ENCODE measurements at regions not wholly inside any gene's neighbourhood (a gene's known extent, or its start where the extent isn't known, plus 50 kb on each side); places are given as distances from the start of the nearest gene placed in this dataset.
"Not testable (repeated sequence)": the region's sequence is repeated elsewhere in the genome, so short reads cannot be mapped to it uniquely, and the experiment has no call there.

DNA sequence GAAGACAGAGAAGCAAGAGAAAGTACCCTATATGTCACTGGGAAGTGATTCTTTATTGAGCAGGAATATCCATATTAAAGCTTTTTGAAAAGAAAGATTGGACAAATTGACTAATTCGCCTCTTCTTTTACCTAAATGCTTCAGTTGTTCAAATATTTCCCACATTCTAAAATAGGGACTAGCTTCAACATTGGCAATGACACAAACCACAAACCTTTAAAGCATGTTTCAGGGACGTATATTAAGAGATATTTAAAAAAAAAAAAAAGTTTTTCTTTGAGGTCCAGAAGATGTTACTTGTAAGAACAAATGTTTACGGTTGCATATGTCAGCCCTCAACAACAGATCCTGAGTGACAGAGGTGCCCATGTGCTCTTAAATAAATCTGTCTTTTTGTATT, 235.0 kb upstream of the NFIA start:
- Histone ChIP-seq H2BK120ac (ENCODE audit: low read depth, low read length, poor library complexity, severe bottlenecking) (no peak overlapping the region), H3K4me1 (ENCODE audit: insufficient read depth, low read length) (peaks cover 7% of the 10 kb centered on the region), H3K79me1 (ENCODE audit: insufficient read depth, low read depth, low read length, poor library complexity, severe bottlenecking) (no peaks in the 10 kb centered on the region), H4K20me1 (ENCODE audit: control insufficient read depth, insufficient read depth, insufficient read length) (no peaks in the 10 kb centered on the region), H3K9me3 (ENCODE audit: control insufficient read depth, low read depth, low read length) (no peaks in the 10 kb centered on the region), H3K4me2 (ENCODE audit: insufficient read depth, insufficient read length, low read length) (no peak overlapping the region), H3K23me2 (ENCODE audit: insufficient read length, low read depth, low read length, poor library complexity, severe bottlenecking) (no peaks in the 10 kb centered on the region), H3K27ac (ENCODE audit: insufficient read length, low read depth, low read length) (no peak overlapping the region), H3K9ac (ENCODE audit: extremely low read depth, insufficient read length, low read length) (no peak overlapping the region), H3K4ac (ENCODE audit: low read depth, low read length) (no peak overlapping the region), H3K79me2 (ENCODE audit: insufficient read depth, low read length) (no peaks in the 10 kb centered on the region), H2BK20ac (ENCODE audit: low read depth, low read length, poor library complexity, severe bottlenecking) (no peak overlapping the region), H4K8ac (replicated peaks; ENCODE audit: insufficient read length, low read depth, low read length) (no peak overlapping the region), H2AFZ (ENCODE audit: low read length) (no peak overlapping the region), H3T11ph (ENCODE audit: low read length) (no peak overlapping the region), H2BK12ac (ENCODE audit: insufficient read length, low read depth, low read length) (no peak overlapping the region), H3K18ac (ENCODE audit: insufficient read length, low read depth, low read length) (no peak overlapping the region), H4K91ac (ENCODE audit: insufficient read length, low read depth, low read length) (no peak overlapping the region), H3K56ac (ENCODE audit: insufficient read length, low read depth, low read length) (no peak overlapping the region), H2AK5ac (ENCODE audit: insufficient read length, low read length) (no peak overlapping the region), H2BK15ac (ENCODE audit: low read depth, low read length) (no peak overlapping the region), H2BK5ac (ENCODE audit: insufficient read length, low read length) (no peak overlapping the region), H3K14ac (ENCODE audit: insufficient read depth, low read length) (no peak overlapping the region), H3K23ac (ENCODE audit: insufficient read length, low read depth, low read length) (no peak overlapping the region), H4K5ac (ENCODE audit: insufficient read length, low read depth, low read length) (no peak overlapping the region), H3K27me3 (ENCODE audit: insufficient read depth, low read length) (no peaks in the 10 kb centered on the region)
- Mint-ChIP-seq H3K36me3 (ENCODE audit: insufficient read depth in 1 of 3, low read depth in 3 of 3) (peaks cover 26 to 33% (median 27%) of the 10 kb centered on the region in 3 experiments), H3K27me3 (ENCODE audit: low read depth) (peaks cover 3% of the 10 kb centered on the region; the same call in 1 of the 2 replicates), H3K27ac (no peak overlapping the region), H3K9me3 (peaks cover 32 to 34% of the 10 kb centered on the region in 2 experiments), H3K4me1 (peaks cover 21 to 22% of the 10 kb centered on the region in 2 experiments), H3K4me3 (no peak overlapping the region)
- no CpG with 5 or more reads among the region's 3 CpGs for WGBS (ENCODE audit: extremely low coverage, insufficient read length, low lambda C conversion rate)
- DNase-seq = no peak
- TF ChIP-seq, protein P1, sequence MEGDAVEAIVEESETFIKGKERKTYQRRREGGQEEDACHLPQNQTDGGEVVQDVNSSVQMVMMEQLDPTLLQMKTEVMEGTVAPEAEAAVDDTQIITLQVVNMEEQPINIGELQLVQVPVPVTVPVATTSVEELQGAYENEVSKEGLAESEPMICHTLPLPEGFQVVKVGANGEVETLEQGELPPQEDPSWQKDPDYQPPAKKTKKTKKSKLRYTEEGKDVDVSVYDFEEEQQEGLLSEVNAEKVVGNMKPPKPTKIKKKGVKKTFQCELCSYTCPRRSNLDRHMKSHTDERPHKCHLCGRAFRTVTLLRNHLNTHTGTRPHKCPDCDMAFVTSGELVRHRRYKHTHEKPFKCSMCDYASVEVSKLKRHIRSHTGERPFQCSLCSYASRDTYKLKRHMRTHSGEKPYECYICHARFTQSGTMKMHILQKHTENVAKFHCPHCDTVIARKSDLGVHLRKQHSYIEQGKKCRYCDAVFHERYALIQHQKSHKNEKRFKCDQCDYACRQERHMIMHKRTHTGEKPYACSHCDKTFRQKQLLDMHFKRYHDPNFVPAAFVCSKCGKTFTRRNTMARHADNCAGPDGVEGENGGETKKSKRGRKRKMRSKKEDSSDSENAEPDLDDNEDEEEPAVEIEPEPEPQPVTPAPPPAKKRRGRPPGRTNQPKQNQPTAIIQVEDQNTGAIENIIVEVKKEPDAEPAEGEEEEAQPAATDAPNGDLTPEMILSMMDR (conservative IDR thresholded peaks at IDR 0.05) = no peak

DNA sequence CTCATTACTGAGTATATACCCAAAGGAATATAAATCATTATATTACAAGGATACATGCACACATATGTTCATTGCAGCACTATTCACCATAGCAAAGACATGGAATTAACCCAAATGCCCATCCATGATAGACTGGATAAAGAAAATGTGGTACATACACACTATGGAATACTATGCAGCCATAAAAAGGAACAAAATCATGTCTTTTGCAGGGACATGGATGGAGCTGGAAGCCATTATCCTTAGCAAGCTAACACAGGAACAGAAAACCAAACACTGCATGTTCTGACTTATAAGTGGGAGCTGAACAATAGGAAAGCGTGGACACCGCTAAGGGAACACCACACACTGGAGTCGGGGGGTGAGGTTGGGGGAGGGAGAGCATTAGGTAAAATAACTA, 236.7 kb upstream of the NFIA start:
- not testable (repeated sequence) for H2BK20ac ChIP-seq (ENCODE audit: low read depth, low read length, poor library complexity, severe bottlenecking); H3K9me3 ChIP-seq (ENCODE audit: control insufficient read depth, low read depth, low read length); H3K4me2 ChIP-seq (ENCODE audit: insufficient read depth, insufficient read length, low read length); DNase-seq; H3K18ac ChIP-seq (ENCODE audit: insufficient read length, low read depth, low read length); H3K4ac ChIP-seq (ENCODE audit: low read depth, low read length); H3K79me2 ChIP-seq (ENCODE audit: insufficient read depth, low read length); H3K27ac ChIP-seq (ENCODE audit: insufficient read length, low read depth, low read length); H3K27ac Mint-ChIP-seq; H3K4me3 Mint-ChIP-seq; H2BK12ac ChIP-seq (ENCODE audit: insufficient read length, low read depth, low read length); H3K56ac ChIP-seq (ENCODE audit: insufficient read length, low read depth, low read length); H4K91ac ChIP-seq (ENCODE audit: insufficient read length, low read depth, low read length); H3K27me3 ChIP-seq (ENCODE audit: insufficient read depth, low read length); H3K27me3 Mint-ChIP-seq (ENCODE audit: low read depth); H3T11ph ChIP-seq (ENCODE audit: low read length); H3K9ac ChIP-seq (ENCODE audit: extremely low read depth, insufficient read length, low read length); H3K23ac ChIP-seq (ENCODE audit: insufficient read length, low read depth, low read length); H3K23me2 ChIP-seq (ENCODE audit: insufficient read length, low read depth, low read length, poor library complexity, severe bottlenecking); H2BK120ac ChIP-seq (ENCODE audit: low read depth, low read length, poor library complexity, severe bottlenecking); H4K20me1 ChIP-seq (ENCODE audit: control insufficient read depth, insufficient read depth, insufficient read length); H2BK5ac ChIP-seq (ENCODE audit: insufficient read length, low read length); H2AK5ac ChIP-seq (ENCODE audit: insufficient read length, low read length); H3K79me1 ChIP-seq (ENCODE audit: insufficient read depth, low read depth, low read length, poor library complexity, severe bottlenecking); H2AFZ ChIP-seq (ENCODE audit: low read length); H4K5ac ChIP-seq (ENCODE audit: insufficient read length, low read depth, low read length); H2BK15ac ChIP-seq (ENCODE audit: low read depth, low read length); H3K14ac ChIP-seq (ENCODE audit: insufficient read depth, low read length); H3K4me1 ChIP-seq (ENCODE audit: insufficient read depth, low read length); H4K8ac ChIP-seq (replicated peaks; ENCODE audit: insufficient read length, low read depth, low read length)
- H3K9me3 Mint-ChIP-seq = peaks cover 23 to 25% of the 10 kb centered on the region in 2 experiments
- peaks cover 21 to 22% of the 10 kb centered on the region in 2 experiments for H3K4me1 Mint-ChIP-seq
- peaks cover 16 to 24% (median 19%) of the 10 kb centered on the region in 3 experiments for H3K36me3 Mint-ChIP-seq (ENCODE audit: insufficient read depth in 1 of 3, low read depth in 3 of 3)
- no CpG with 5 or more reads among the region's 3 CpGs for whole genome bisulfite sequencing (ENCODE audit: extremely low coverage, insufficient read length, low lambda C conversion rate)
